ENCODE measurements at regions not wholly inside any gene's neighbourhood (a gene's known extent, or its start where the extent isn't known, plus 50 kb on each side); places are given as distances from the start of the nearest gene placed in this dataset.

GRCh38 chr6:164113637-164114036 is 699.1 kb downstream of the QKI start:
- TF ChIP-seq, protein P1, sequence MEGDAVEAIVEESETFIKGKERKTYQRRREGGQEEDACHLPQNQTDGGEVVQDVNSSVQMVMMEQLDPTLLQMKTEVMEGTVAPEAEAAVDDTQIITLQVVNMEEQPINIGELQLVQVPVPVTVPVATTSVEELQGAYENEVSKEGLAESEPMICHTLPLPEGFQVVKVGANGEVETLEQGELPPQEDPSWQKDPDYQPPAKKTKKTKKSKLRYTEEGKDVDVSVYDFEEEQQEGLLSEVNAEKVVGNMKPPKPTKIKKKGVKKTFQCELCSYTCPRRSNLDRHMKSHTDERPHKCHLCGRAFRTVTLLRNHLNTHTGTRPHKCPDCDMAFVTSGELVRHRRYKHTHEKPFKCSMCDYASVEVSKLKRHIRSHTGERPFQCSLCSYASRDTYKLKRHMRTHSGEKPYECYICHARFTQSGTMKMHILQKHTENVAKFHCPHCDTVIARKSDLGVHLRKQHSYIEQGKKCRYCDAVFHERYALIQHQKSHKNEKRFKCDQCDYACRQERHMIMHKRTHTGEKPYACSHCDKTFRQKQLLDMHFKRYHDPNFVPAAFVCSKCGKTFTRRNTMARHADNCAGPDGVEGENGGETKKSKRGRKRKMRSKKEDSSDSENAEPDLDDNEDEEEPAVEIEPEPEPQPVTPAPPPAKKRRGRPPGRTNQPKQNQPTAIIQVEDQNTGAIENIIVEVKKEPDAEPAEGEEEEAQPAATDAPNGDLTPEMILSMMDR (IDR thresholded peaks at IDR 0.05; ENCODE audit: low read depth, low read length): no peak
- TF ChIP-seq EZH2phosphoT487 (IDR thresholded peaks at IDR 0.05; ENCODE audit: low read depth): no peak
